ENCODE measurements at regions not wholly inside any gene's neighbourhood (a gene's known extent, or its start where the extent isn't known, plus 50 kb on each side); places are given as distances from the start of the nearest gene placed in this dataset.
"Not testable (repeated sequence)": the region's sequence is repeated elsewhere in the genome, so short reads cannot be mapped to it uniquely, and the experiment has no call there.

GRCh38 chr16:14015033-14015432 lies 56.1 kb upstream of the MRTFB start:
- no peaks in the 10 kb centered on the region for H3K27me3 ChIP-seq (ENCODE audit: low read depth, low read length)
- no peaks in the 10 kb centered on the region for H3K36me3 ChIP-seq (ENCODE audit: control insufficient read depth in 1 of 2, insufficient read depth in 2 of 2, low read length in 2 of 2)
- H3K4me1 ChIP-seq (ENCODE audit: control insufficient read depth in 1 of 2, insufficient read depth in 2 of 2, low read length in 2 of 2), result peaks cover 7% of the 10 kb centered on the region in 2 donors
- H3K4me3 ChIP-seq (ENCODE audit: low read depth in 1 of 2, low read length in 2 of 2), result peak overlapping the region; percentile 3 to 8
- no peaks in the 10 kb centered on the region for H3K9me3 ChIP-seq (ENCODE audit: control insufficient read depth in 1 of 2, low read length in 2 of 2)
- H3K27ac ChIP-seq (ENCODE audit: low read length), result peak overlapping the region; percentile 24

GRCh38 chr16:14015461-14015860 lies 55.7 kb upstream of the MRTFB start:
- Histone ChIP-seq H3K36me3 (ENCODE audit: control insufficient read depth in 1 of 2, insufficient read depth in 2 of 2, low read length in 2 of 2) (no peaks in the 10 kb centered on the region), H3K9me3 (ENCODE audit: control insufficient read depth in 1 of 2, low read length in 2 of 2) (no peaks in the 10 kb centered on the region), H3K27ac (ENCODE audit: low read length) (peak overlapping the region; percentile 24), H3K4me3 (ENCODE audit: low read depth in 1 of 2, low read length in 2 of 2) (peak overlapping the region; percentile 3 to 8), H3K4me1 (ENCODE audit: control insufficient read depth in 1 of 2, insufficient read depth in 2 of 2, low read length in 2 of 2) (peaks cover 7% of the 10 kb centered on the region in 2 donors), H3K27me3 (ENCODE audit: low read depth, low read length) (no peaks in the 10 kb centered on the region)

- peak overlapping the region; percentile 24 for H3K27ac ChIP-seq (ENCODE audit: low read length)
- no peaks in the 10 kb centered on the region for H3K36me3 ChIP-seq (ENCODE audit: control insufficient read depth in 1 of 2, insufficient read depth in 2 of 2, low read length in 2 of 2)
- no peaks in the 10 kb centered on the region for H3K27me3 ChIP-seq (ENCODE audit: low read depth, low read length)
- H3K4me3 ChIP-seq (ENCODE audit: low read depth in 1 of 2, low read length in 2 of 2), result no peak overlapping the region
- H3K4me1 ChIP-seq (ENCODE audit: control insufficient read depth in 1 of 2, insufficient read depth in 2 of 2, low read length in 2 of 2), result peaks cover 7% of the 10 kb centered on the region in 2 donors
- H3K9me3 ChIP-seq (ENCODE audit: control insufficient read depth in 1 of 2, low read length in 2 of 2), result no peaks in the 10 kb centered on the region
Measured at GRCh38 chr16:14015948-14016347, 55.2 kb upstream of the MRTFB start.

- H3K36me3 ChIP-seq (ENCODE audit: control insufficient read depth in 1 of 2, insufficient read depth in 2 of 2, low read length in 2 of 2); H3K27ac ChIP-seq (ENCODE audit: low read length); H3K27me3 ChIP-seq (ENCODE audit: low read depth, low read length); H3K4me3 ChIP-seq (ENCODE audit: low read depth in 1 of 2, low read length in 2 of 2); H3K4me1 ChIP-seq (ENCODE audit: control insufficient read depth in 1 of 2, insufficient read depth in 2 of 2, low read length in 2 of 2); H3K9me3 ChIP-seq (ENCODE audit: control insufficient read depth in 1 of 2, low read length in 2 of 2): not testable (repeated sequence)
Measured at GRCh38 chr16:14016362-14016761, 54.8 kb upstream of the MRTFB start.

- Histone ChIP-seq H3K4me3 (ENCODE audit: low read depth in 1 of 2, low read length in 2 of 2) (no peak overlapping the region), H3K9me3 (ENCODE audit: control insufficient read depth in 1 of 2, low read length in 2 of 2) (no peaks in the 10 kb centered on the region), H3K36me3 (ENCODE audit: control insufficient read depth in 1 of 2, insufficient read depth in 2 of 2, low read length in 2 of 2) (no peaks in the 10 kb centered on the region), H3K4me1 (ENCODE audit: control insufficient read depth in 1 of 2, insufficient read depth in 2 of 2, low read length in 2 of 2) (peaks cover 7% of the 10 kb centered on the region in 2 donors), H3K27ac (ENCODE audit: low read length) (no peak overlapping the region), H3K27me3 (ENCODE audit: low read depth, low read length) (no peaks in the 10 kb centered on the region)
Measured at GRCh38 chr16:14017886-14018285, 53.2 kb upstream of the MRTFB start.

- Histone ChIP-seq H3K4me3 (ENCODE audit: low read depth in 1 of 2, low read length in 2 of 2) (no peak overlapping the region), H3K9me3 (ENCODE audit: control insufficient read depth in 1 of 2, low read length in 2 of 2) (no peaks in the 10 kb centered on the region), H3K27ac (ENCODE audit: low read length) (no peak overlapping the region), H3K4me1 (ENCODE audit: control insufficient read depth in 1 of 2, insufficient read depth in 2 of 2, low read length in 2 of 2) (peaks cover 7% of the 10 kb centered on the region in 2 donors), H3K36me3 (ENCODE audit: control insufficient read depth in 1 of 2, insufficient read depth in 2 of 2, low read length in 2 of 2) (no peaks in the 10 kb centered on the region), H3K27me3 (ENCODE audit: low read depth, low read length) (no peaks in the 10 kb centered on the region)
Measured at GRCh38 chr16:14018851-14019250, 52.3 kb upstream of the MRTFB start.

GRCh38 chr16:14020141-14020540 lies 51.0 kb upstream of the MRTFB start:
- Histone ChIP-seq H3K4me3 (ENCODE audit: low read depth in 1 of 2, low read length in 2 of 2) (no peak overlapping the region), H3K36me3 (ENCODE audit: control insufficient read depth in 1 of 2, insufficient read depth in 2 of 2, low read length in 2 of 2) (no peaks in the 10 kb centered on the region), H3K9me3 (ENCODE audit: control insufficient read depth in 1 of 2, low read length in 2 of 2) (no peaks in the 10 kb centered on the region), H3K27ac (ENCODE audit: low read length) (no peak overlapping the region), H3K4me1 (ENCODE audit: control insufficient read depth in 1 of 2, insufficient read depth in 2 of 2, low read length in 2 of 2) (peaks cover 3 to 8% of the 10 kb centered on the region in 2 donors), H3K27me3 (ENCODE audit: low read depth, low read length) (no peaks in the 10 kb centered on the region)
